H9 (cell line): ENCODE measurements at regions not wholly inside any gene's neighbourhood (a gene's known extent, or its start where the extent isn't known, plus 50 kb on each side); places are given as distances from the start of the nearest gene placed in this dataset.

ENCODE experiments used
- DNase-seq: peaks from one replicate; pipeline ENCODE4 v3.0.0-alpha.2; 2017
- H2AFZ ChIP-seq: one replicate; pipeline ENCODE4 v1.6.1; 2013; ENCODE audit warnings: mild to moderate bottlenecking, low read length, control low read depth, moderate library complexity
- H2AK5ac ChIP-seq: 2 replicates; pipeline ENCODE4 v1.6.1; 2013; ENCODE audit warnings: low read length, control low read depth, mixed read lengths; ENCODE audit not compliant: insufficient read length
- H2BK120ac ChIP-seq: one replicate; pipeline ENCODE4 v1.6.1; 2013; ENCODE audit warnings: low read depth, mild to moderate bottlenecking, low read length, control low read depth, inconsistent platforms; ENCODE audit not compliant: poor library complexity, severe bottlenecking
- H2BK12ac ChIP-seq: 2 replicates; pipeline ENCODE4 v1.6.1; 2013; ENCODE audit warnings: low read length, control low read depth, mixed read lengths, low read depth; ENCODE audit not compliant: insufficient read length
- H2BK15ac ChIP-seq: 2 replicates; pipeline ENCODE4 v1.6.1; 2013; ENCODE audit warnings: low read depth, low read length, control low read depth
- H2BK20ac ChIP-seq: one replicate; pipeline ENCODE4 v1.6.1; 2013; ENCODE audit warnings: low read depth, mild to moderate bottlenecking, low read length, control low read depth, inconsistent platforms; ENCODE audit not compliant: poor library complexity, severe bottlenecking
- H2BK5ac ChIP-seq: 2 replicates; pipeline ENCODE4 v1.6.1; 2013; ENCODE audit warnings: low read length, control low read depth, mixed read lengths; ENCODE audit not compliant: insufficient read length
- H3K14ac ChIP-seq: 2 replicates; pipeline ENCODE4 v1.6.1; 2013; ENCODE audit warnings: low read length, control low read depth; ENCODE audit not compliant: insufficient read depth
- H3K18ac ChIP-seq: 2 replicates; pipeline ENCODE4 v1.6.1; 2013; ENCODE audit warnings: low read depth, mild to moderate bottlenecking, mixed read lengths, low read length, control low read depth; ENCODE audit not compliant: insufficient read length
- H3K23ac ChIP-seq: 2 replicates; pipeline ENCODE4 v1.6.1; 2013; ENCODE audit warnings: low read length, control low read depth, mixed read lengths, low read depth; ENCODE audit not compliant: insufficient read length
- H3K23me2 ChIP-seq: 2 replicates; pipeline ENCODE4 v1.6.1; 2013; ENCODE audit warnings: low read depth, mild to moderate bottlenecking, mixed read lengths, low read length, control low read depth; ENCODE audit not compliant: insufficient read length, poor library complexity, severe bottlenecking
- H3K27ac ChIP-seq: 2 replicates; pipeline ENCODE4 v1.5.1; 2013; ENCODE audit warnings: low read length, control low read depth, mixed read lengths, low read depth; ENCODE audit not compliant: insufficient read length
- H3K27me3 ChIP-seq: 2 replicates; pipeline ENCODE4 v1.6.1; 2013; ENCODE audit warnings: low read length, control low read depth, inconsistent platforms; ENCODE audit not compliant: insufficient read depth
- H3K4ac ChIP-seq: 2 replicates; pipeline ENCODE4 v1.6.1; 2013; ENCODE audit warnings: low read depth, mild to moderate bottlenecking, control low read depth, inconsistent platforms, low read length, moderate library complexity
- H3K4me1 ChIP-seq: 2 replicates; pipeline ENCODE4 v1.6.1; 2013; ENCODE audit warnings: low read length, control low read depth, inconsistent platforms; ENCODE audit not compliant: insufficient read depth
- H3K4me2 ChIP-seq: 2 replicates; pipeline ENCODE4 v1.6.1; 2013; ENCODE audit warnings: low read length, control low read depth, mixed read lengths; ENCODE audit not compliant: insufficient read length, insufficient read depth
- H3K56ac ChIP-seq: 2 replicates; pipeline ENCODE4 v1.6.1; 2013; ENCODE audit warnings: low read depth, mild to moderate bottlenecking, mixed read lengths, low read length, control low read depth; ENCODE audit not compliant: insufficient read length
- H3K79me1 ChIP-seq: 2 replicates; pipeline ENCODE4 v1.6.1; 2013; ENCODE audit warnings: low read depth, mild to moderate bottlenecking, moderate library complexity, low read length, control low read depth, inconsistent platforms; ENCODE audit not compliant: insufficient read depth, poor library complexity, severe bottlenecking
- H3K79me2 ChIP-seq: 2 replicates; pipeline ENCODE4 v1.6.1; 2013; ENCODE audit warnings: low read length, control low read depth, inconsistent platforms; ENCODE audit not compliant: insufficient read depth
- H3K9ac ChIP-seq: 2 replicates; pipeline ENCODE4 v1.6.1; 2013; ENCODE audit warnings: low read length, control low read depth, mixed read lengths; ENCODE audit not compliant: insufficient read length; ENCODE audit errors: extremely low read depth
- H3K9me3 ChIP-seq: one replicate; pipeline ENCODE4 v1.6.1; 2013; ENCODE audit warnings: low read depth, low read length, inconsistent platforms; ENCODE audit not compliant: control insufficient read depth
- H3T11ph ChIP-seq: one replicate; pipeline ENCODE4 v1.6.1; 2013; ENCODE audit warnings: mild to moderate bottlenecking, low read length, control low read depth, inconsistent platforms
- H4K20me1 ChIP-seq: one replicate; pipeline ENCODE4 v1.6.1; 2013; ENCODE audit not compliant: control insufficient read depth, insufficient read length, insufficient read depth
- H4K5ac ChIP-seq: 2 replicates; pipeline ENCODE4 v1.6.1; 2013; ENCODE audit warnings: low read depth, mild to moderate bottlenecking, mixed read lengths, low read length, control low read depth; ENCODE audit not compliant: insufficient read length
- H4K8ac ChIP-seq: replicated peaks from 2 replicates; pipeline ENCODE4 v1.6.1; 2013; ENCODE audit warnings: low read length, control low read depth, mixed read lengths, low read depth; ENCODE audit not compliant: insufficient read length
- H4K91ac ChIP-seq: 2 replicates; pipeline ENCODE4 v1.6.1; 2013; ENCODE audit warnings: low read depth, mild to moderate bottlenecking, moderate library complexity, mixed read lengths, low read length, control low read depth; ENCODE audit not compliant: insufficient read length
- H3K27ac Mint-ChIP-seq, 3 experiments: 2 replicates in 2 of 3; 3 replicates in 1 of 3; pipeline ENCODE4 v1.8.0; 2020 to 2021; ENCODE audit warnings: mixed read lengths in 3 of 3, mild to moderate bottlenecking in 1 of 3, moderate library complexity in 1 of 3
- H3K27me3 Mint-ChIP-seq: 2 replicates; pipeline ENCODE4 v1.8.0; 2021; ENCODE audit warnings: low read depth, mild to moderate bottlenecking, moderate library complexity, mixed read lengths
- H3K36me3 Mint-ChIP-seq, 3 experiments: 2 replicates in 2 of 3; 3 replicates in 1 of 3; pipeline ENCODE4 v1.8.0; 2020 to 2021; ENCODE audit warnings: low read depth in 3 of 3, mixed read lengths in 3 of 3; ENCODE audit not compliant: insufficient read depth in 1 of 3
- H3K4me1 Mint-ChIP-seq, 2 experiments: 2 replicates each; pipeline ENCODE4 v1.8.0; 2020; ENCODE audit warnings: mixed read lengths in 2 of 2
- H3K4me3 Mint-ChIP-seq, 2 experiments: 2 replicates in 1 of 2; 3 replicates in 1 of 2; pipeline ENCODE4 v1.8.0; 2020 to 2021; ENCODE audit warnings: mild to moderate bottlenecking in 2 of 2, mixed read lengths in 2 of 2, moderate library complexity in 1 of 2
- H3K9me3 Mint-ChIP-seq, 2 experiments: 2 replicates in 1 of 2; 3 replicates in 1 of 2; pipeline ENCODE4 v1.8.0; 2020; ENCODE audit warnings: mild to moderate bottlenecking in 2 of 2, mixed read lengths in 2 of 2, moderate library complexity in 1 of 2
- CTCF ChIP-seq: fragments of 200-600 bp; sonication (generic); conservative IDR thresholded peaks from 3 replicates; pipeline ENCODE4 v1.8.0; 2021; ENCODE audit warnings: antibody characterized with exemption, mild to moderate bottlenecking
- WGBS: extraction: QIAGEN DNeasy Blood & Tissue Kit; methylation state at CpG from one replicate; pipeline ENCODE4 v1.1.7; 2013; ENCODE audit warnings: missing lambda C conversion rate, low lambda C conversion rate, mixed read lengths; ENCODE audit not compliant: insufficient read length; ENCODE audit errors: extremely low coverage; 5-methylcytosine and 5-hydroxymethylcytosine counted together

- H3K4me3 Mint-ChIP-seq = no peak overlapping the region
- H3K4me2 ChIP-seq = no peak overlapping the region
- no peak overlapping the region for H2BK120ac ChIP-seq
- no peak overlapping the region; a peak in 1 of 7 replicates for H3K27ac Mint-ChIP-seq
- H3K4ac ChIP-seq = no peak overlapping the region
- no peak for DNase-seq
- peaks cover 2% of the 10 kb centered on the region; the same call in 1 of the 2 replicates for H3K4me1 ChIP-seq
- no peaks in the 10 kb centered on the region for H3K27me3 ChIP-seq
- no peak overlapping the region for H2BK12ac ChIP-seq
- H3K23ac ChIP-seq = no peak overlapping the region
- no peaks in the 10 kb centered on the region for H3K9me3 Mint-ChIP-seq
- no peak overlapping the region for H4K8ac ChIP-seq
- H3K4me1 Mint-ChIP-seq = peaks cover 20 to 25% of the 10 kb centered on the region in 2 experiments
- H3K9me3 ChIP-seq = no peaks in the 10 kb centered on the region
- H2BK5ac ChIP-seq = no peak overlapping the region
- no peak overlapping the region for H2BK20ac ChIP-seq
- H3K56ac ChIP-seq = no peak overlapping the region
- WGBS = no CpG with 5 or more reads among the region's 3 CpGs
- no peaks in the 10 kb centered on the region for H3K27me3 Mint-ChIP-seq
- no peak overlapping the region for H4K5ac ChIP-seq
- no peaks in the 10 kb centered on the region for H3K79me2 ChIP-seq
- H3K27ac ChIP-seq = no peak overlapping the region
- TF ChIP-seq CTCF = no peak
- no peaks in the 10 kb centered on the region for H4K20me1 ChIP-seq
- no peak overlapping the region for H4K91ac ChIP-seq
- H3K18ac ChIP-seq = no peak overlapping the region
- no peaks in the 10 kb centered on the region for H3K79me1 ChIP-seq
- no peak overlapping the region for H2BK15ac ChIP-seq
- no peak overlapping the region for H3K9ac ChIP-seq
- no peak overlapping the region for H2AK5ac ChIP-seq
- no peaks in the 10 kb centered on the region for H3K23me2 ChIP-seq
- H3K36me3 Mint-ChIP-seq = no peaks in the 10 kb centered on the region
- H2AFZ ChIP-seq = no peak overlapping the region
- H3T11ph ChIP-seq = no peak overlapping the region
- H3K14ac ChIP-seq = no peak overlapping the region
These were observed 320.4 kb downstream of the RPS6KC1 start for GRCh38 chr1:213371525-213371846.
